Mesendoderm (in vitro differentiated cells): ENCODE measurements at regions not wholly inside any gene's neighbourhood (a gene's known extent, or its start where the extent isn't known, plus 50 kb on each side); places are given as distances from the start of the nearest gene placed in this dataset.

Source experiments
- DNase-seq: peaks from one replicate; pipeline ENCODE4 v3.0.0; 2013
- H2AK5ac ChIP-seq: 2 replicates; pipeline ENCODE4 v1.6.1; 2013; ENCODE audit warnings: low read length, inconsistent platforms
- H2BK120ac ChIP-seq: 2 replicates; pipeline ENCODE4 v1.6.1; 2013; ENCODE audit warnings: low read depth, mild to moderate bottlenecking, low read length, moderate library complexity, mixed read lengths
- H2BK15ac ChIP-seq: replicated peaks from 2 replicates; pipeline ENCODE4 v1.6.1; 2013; ENCODE audit warnings: low read depth, mild to moderate bottlenecking, moderate library complexity
- H2BK5ac ChIP-seq: 2 replicates; pipeline ENCODE4 v1.6.1; 2013; ENCODE audit warnings: low read length, inconsistent platforms
- H3K18ac ChIP-seq: 2 replicates; pipeline ENCODE4 v1.6.1; 2013; ENCODE audit warnings: mild to moderate bottlenecking, low read length, mixed read lengths
- H3K23ac ChIP-seq: one replicate; pipeline ENCODE4 v1.6.1; 2013; ENCODE audit warnings: low read length
- H3K27ac ChIP-seq: 2 replicates; pipeline ENCODE4 v1.5.1; 2013; ENCODE audit warnings: low read depth, mild to moderate bottlenecking, inconsistent platforms, low read length, moderate library complexity
- H3K27me3 ChIP-seq: 2 replicates; pipeline ENCODE4 v1.6.1; 2013; ENCODE audit warnings: low read length, control low read depth, mild to moderate bottlenecking, inconsistent platforms; ENCODE audit not compliant: insufficient read depth, poor library complexity
- H3K36me3 ChIP-seq: 2 replicates; pipeline ENCODE4 v1.6.1; 2013; ENCODE audit warnings: low read length, inconsistent platforms; ENCODE audit not compliant: control insufficient read depth, insufficient read depth
- H3K4ac ChIP-seq: one replicate; pipeline ENCODE4 v1.6.1; 2013; ENCODE audit warnings: low read depth, mild to moderate bottlenecking, low read length, moderate library complexity
- H3K4me1 ChIP-seq: 2 replicates; pipeline ENCODE4 v1.6.1; 2013; ENCODE audit warnings: low read depth, low read length, inconsistent platforms; ENCODE audit not compliant: control insufficient read depth
- H3K4me2 ChIP-seq: 2 replicates; pipeline ENCODE4 v1.6.1; 2013; ENCODE audit warnings: low read length
- H3K4me3 ChIP-seq: 2 replicates; pipeline ENCODE4 v1.5.1; 2013; ENCODE audit warnings: mild to moderate bottlenecking, low read length
- H3K56ac ChIP-seq: one replicate; pipeline ENCODE4 v1.6.1; 2013; ENCODE audit warnings: low read length
- H3K79me1 ChIP-seq: 2 replicates; pipeline ENCODE4 v1.6.1; 2013; ENCODE audit warnings: low read length, inconsistent platforms
- H3K79me2 ChIP-seq: 2 replicates; pipeline ENCODE4 v1.6.1; 2013; ENCODE audit warnings: mild to moderate bottlenecking, low read length; ENCODE audit not compliant: control insufficient read depth, insufficient read depth
- H3K9ac ChIP-seq: 2 replicates; pipeline ENCODE4 v1.6.1; 2013; ENCODE audit warnings: low read length, inconsistent platforms
- H4K5ac ChIP-seq: one replicate; pipeline ENCODE4 v1.6.1; 2013; ENCODE audit warnings: low read length
- H4K8ac ChIP-seq: one replicate; pipeline ENCODE4 v1.6.1; 2013; ENCODE audit warnings: low read depth, mild to moderate bottlenecking, control low read depth, low read length, moderate library complexity
- WGBS: extraction: QIAGEN DNeasy Blood & Tissue Kit; methylation state at CpG from one replicate; pipeline ENCODE4 v1.1.7; 2013; ENCODE audit warnings: low lambda C conversion rate, missing lambda C conversion rate; ENCODE audit not compliant: insufficient coverage; ENCODE audit errors: extremely low coverage; 5-methylcytosine and 5-hydroxymethylcytosine counted together

GRCh38 chr20:51994751-51995417 is 192.6 kb upstream of the SALL4 start:
- no peaks in the 10 kb centered on the region for H3K4me1 ChIP-seq
- H2BK5ac ChIP-seq = no peak overlapping the region
- no peaks in the 10 kb centered on the region for H3K79me1 ChIP-seq
- no peak overlapping the region for H2BK15ac ChIP-seq
- DNase-seq = no peak
- H3K9ac ChIP-seq = no peak overlapping the region
- no peak overlapping the region for H3K4me2 ChIP-seq
- WGBS = no CpG with 5 or more reads among the region's 10 CpGs
- H3K79me2 ChIP-seq = no peaks in the 10 kb centered on the region
- no peak overlapping the region for H3K4ac ChIP-seq
- no peak overlapping the region for H3K56ac ChIP-seq
- no peak overlapping the region for H3K18ac ChIP-seq
- H2BK120ac ChIP-seq = no peak overlapping the region
- H2AK5ac ChIP-seq = no peak overlapping the region
- no peaks in the 10 kb centered on the region for H3K27me3 ChIP-seq
- H3K4me3 ChIP-seq = no peak overlapping the region
- no peak overlapping the region for H3K27ac ChIP-seq
- H3K36me3 ChIP-seq = no peaks in the 10 kb centered on the region
- no peak overlapping the region for H4K8ac ChIP-seq
- H3K23ac ChIP-seq = no peak overlapping the region
- H4K5ac ChIP-seq = no peak overlapping the region

DNA sequence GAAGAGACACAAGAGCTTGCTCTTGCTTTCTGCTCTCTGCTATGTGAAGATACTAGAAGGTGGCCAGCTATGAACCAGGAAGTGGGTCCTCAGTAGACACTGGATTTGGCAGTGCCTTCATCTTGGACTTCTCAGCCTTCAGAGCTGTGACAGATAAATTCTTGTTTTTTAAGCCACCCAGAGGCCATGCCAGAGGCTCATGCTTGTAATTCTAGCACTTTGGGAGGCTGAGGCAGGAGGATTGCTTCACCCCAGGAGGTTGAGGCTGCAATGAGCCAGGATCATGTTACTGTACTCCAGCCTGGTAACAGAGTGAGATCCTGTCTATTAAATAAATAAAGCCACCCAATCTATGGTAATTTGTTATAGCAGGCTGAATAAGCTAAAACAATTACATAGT is 185.5 kb upstream of the SALL4 start:
- Histone ChIP-seq H3K4ac (no peak overlapping the region), H3K27me3 (no peaks in the 10 kb centered on the region), H3K4me2 (no peak overlapping the region), H2AK5ac (no peak overlapping the region), H3K4me3 (no peak overlapping the region), H3K36me3 (no peaks in the 10 kb centered on the region), H3K79me2 (no peaks in the 10 kb centered on the region), H3K56ac (no peak overlapping the region), H4K5ac (no peak overlapping the region), H2BK15ac (no peak overlapping the region), H4K8ac (no peak overlapping the region), H2BK120ac (no peak overlapping the region), H2BK5ac (no peak overlapping the region), H3K18ac (no peak overlapping the region), H3K27ac (no peak overlapping the region), H3K4me1 (no peaks in the 10 kb centered on the region), H3K79me1 (no peaks in the 10 kb centered on the region), H3K9ac (no peak overlapping the region), H3K23ac (no peak overlapping the region)
- DNase-seq = no peak

GRCh38 chr20:51985013-51985415 is 182.7 kb upstream of the SALL4 start:
- no peak overlapping the region for H3K56ac ChIP-seq
- H3K27me3 ChIP-seq = no peaks in the 10 kb centered on the region
- no peak overlapping the region for H2AK5ac ChIP-seq
- no peak overlapping the region for H4K5ac ChIP-seq
- no peak overlapping the region for H3K9ac ChIP-seq
- no peak overlapping the region for H3K4me2 ChIP-seq
- no peaks in the 10 kb centered on the region for H3K79me1 ChIP-seq
- H2BK15ac ChIP-seq = no peak overlapping the region
- no peak overlapping the region for H2BK5ac ChIP-seq
- no peak overlapping the region for H2BK120ac ChIP-seq
- H3K27ac ChIP-seq = no peak overlapping the region
- no peak overlapping the region for H3K23ac ChIP-seq
- no peaks in the 10 kb centered on the region for H3K36me3 ChIP-seq
- no peak overlapping the region for H3K18ac ChIP-seq
- no peaks in the 10 kb centered on the region for H3K79me2 ChIP-seq
- H3K4me1 ChIP-seq = no peaks in the 10 kb centered on the region
- H4K8ac ChIP-seq = peak overlapping the region; percentile 41
- no peak overlapping the region for H3K4me3 ChIP-seq
- DNase-seq = peak; percentile 79
- no peak overlapping the region for H3K4ac ChIP-seq

DNA sequence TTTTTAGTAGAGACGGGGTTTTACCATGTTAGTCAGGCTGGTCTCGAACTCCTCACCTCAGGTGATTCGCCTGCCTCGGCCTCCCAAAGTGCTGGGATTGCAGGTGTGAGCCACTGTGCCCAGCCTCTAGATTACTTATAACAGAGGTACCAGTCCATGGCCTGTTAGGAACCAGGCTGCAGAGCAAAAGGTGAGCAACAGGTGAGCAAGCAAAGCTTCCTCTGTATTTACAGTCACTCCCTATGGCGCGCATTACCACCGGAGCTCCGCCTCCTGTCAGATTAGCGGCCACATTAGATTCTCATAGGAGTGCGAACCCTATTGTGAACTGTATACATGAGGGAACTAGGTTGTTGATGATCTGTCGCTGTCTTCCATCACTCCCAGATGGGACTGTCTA is 178.0 kb upstream of the SALL4 start:
- no CpG with 5 or more reads among the region's 11 CpGs for WGBS
- Histone ChIP-seq H3K4me1 (no peaks in the 10 kb centered on the region), H2AK5ac (no peak overlapping the region), H4K8ac (no peak overlapping the region), H2BK120ac (no peak overlapping the region), H3K9ac (no peak overlapping the region), H3K56ac (no peak overlapping the region), H4K5ac (no peak overlapping the region), H3K36me3 (no peaks in the 10 kb centered on the region), H3K4ac (no peak overlapping the region), H2BK15ac (no peak overlapping the region), H3K79me1 (no peaks in the 10 kb centered on the region), H3K4me2 (no peak overlapping the region), H2BK5ac (no peak overlapping the region), H3K18ac (no peak overlapping the region), H3K23ac (no peak overlapping the region), H3K79me2 (no peaks in the 10 kb centered on the region), H3K27ac (no peak overlapping the region), H3K27me3 (no peaks in the 10 kb centered on the region), H3K4me3 (no peak overlapping the region)
- DNase-seq = no peak

GRCh38 chr20:51979226-51979625 is 176.9 kb upstream of the SALL4 start:
- H2BK120ac ChIP-seq = no peak overlapping the region
- WGBS = no CpG with 5 or more reads among the region's 4 CpGs
- no peak overlapping the region for H3K4me3 ChIP-seq
- no peaks in the 10 kb centered on the region for H3K27me3 ChIP-seq
- no peak overlapping the region for H3K23ac ChIP-seq
- H3K79me2 ChIP-seq = no peaks in the 10 kb centered on the region
- H3K4ac ChIP-seq = no peak overlapping the region
- DNase-seq = no peak
- no peaks in the 10 kb centered on the region for H3K4me1 ChIP-seq
- no peak overlapping the region for H3K27ac ChIP-seq
- no peak overlapping the region for H3K56ac ChIP-seq
- H2BK5ac ChIP-seq = no peak overlapping the region
- H4K8ac ChIP-seq = no peak overlapping the region
- no peak overlapping the region for H3K9ac ChIP-seq
- no peaks in the 10 kb centered on the region for H3K36me3 ChIP-seq
- H3K4me2 ChIP-seq = no peak overlapping the region
- no peak overlapping the region for H2BK15ac ChIP-seq
- no peak overlapping the region for H2AK5ac ChIP-seq
- no peak overlapping the region for H4K5ac ChIP-seq
- no peak overlapping the region for H3K18ac ChIP-seq
- no peaks in the 10 kb centered on the region for H3K79me1 ChIP-seq

GRCh38 chr20:51978070-51978501 is 175.8 kb upstream of the SALL4 start:
- Histone ChIP-seq H3K18ac (no peak overlapping the region), H3K36me3 (no peaks in the 10 kb centered on the region), H3K4ac (no peak overlapping the region), H3K79me2 (no peaks in the 10 kb centered on the region), H3K4me2 (no peak overlapping the region), H3K79me1 (no peaks in the 10 kb centered on the region), H2BK120ac (no peak overlapping the region), H3K56ac (no peak overlapping the region), H2BK15ac (no peak overlapping the region), H4K8ac (no peak overlapping the region), H3K4me3 (no peak overlapping the region), H2BK5ac (no peak overlapping the region), H4K5ac (no peak overlapping the region), H3K27me3 (no peaks in the 10 kb centered on the region), H3K23ac (no peak overlapping the region), H3K4me1 (no peaks in the 10 kb centered on the region), H3K27ac (no peak overlapping the region), H2AK5ac (no peak overlapping the region), H3K9ac (no peak overlapping the region)
- DNase-seq = no peak
- no CpG with 5 or more reads among the region's 7 CpGs for WGBS
